Progenitor cell of endocrine pancreas (in vitro differentiated cells): ENCODE measurements at regions not wholly inside any gene's neighbourhood (a gene's known extent, or its start where the extent isn't known, plus 50 kb on each side); places are given as distances from the start of the nearest gene placed in this dataset.

Experiments
- DNase-seq: peaks from one replicate; pipeline ENCODE4 v3.0.0; 2021; ENCODE audit warnings: low spot score; ENCODE audit not compliant: unreplicated experiment
- H3K27ac Mint-ChIP-seq: 2 replicates; pipeline ENCODE4 v1.8.0; 2021; ENCODE audit warnings: mild to moderate bottlenecking, moderate library complexity, mixed read lengths
- H3K27me3 Mint-ChIP-seq: 2 replicates; pipeline ENCODE4 v1.8.0; 2021; ENCODE audit warnings: mixed read lengths
- H3K36me3 Mint-ChIP-seq: 2 replicates; pipeline ENCODE4 v1.8.0; 2022; ENCODE audit warnings: mixed read lengths; ENCODE audit not compliant: insufficient read depth
- H3K4me1 Mint-ChIP-seq: 2 replicates; pipeline ENCODE4 v1.8.0; 2021; ENCODE audit warnings: low read depth, mixed read lengths
- H3K4me3 Mint-ChIP-seq: 2 replicates; pipeline ENCODE4 v1.8.0; 2021; ENCODE audit warnings: low read depth, mild to moderate bottlenecking, moderate library complexity, mixed read lengths
- H3K9me3 Mint-ChIP-seq: 2 replicates; pipeline ENCODE4 v1.8.0; 2021; ENCODE audit warnings: low read depth, mixed read lengths
- CTCF ChIP-seq: fragments of 200-600 bp; sonication (generic); IDR thresholded peaks from one replicate; pipeline ENCODE4 v1.5.0; 2021; ENCODE audit warnings: antibody characterized with exemption, mild to moderate bottlenecking; ENCODE audit not compliant: unreplicated experiment

GRCh38 chr1:68696221-68696620 is 199.3 kb upstream of the DEPDC1 start:
- no peak overlapping the region for H3K4me3 Mint-ChIP-seq

GRCh38 chr1:68703921-68704354 is 207.1 kb upstream of the DEPDC1 start:
- Mint-ChIP-seq H3K36me3 (no peaks in the 10 kb centered on the region), H3K9me3 (peaks cover under 1% of the 10 kb centered on the region), H3K27me3 (no peaks in the 10 kb centered on the region), H3K4me3 (no peak overlapping the region), H3K27ac (no peak overlapping the region), H3K4me1 (no peaks in the 10 kb centered on the region)
- DNase-seq, result no peak
- TF ChIP-seq CTCF, result no peak

More at GRCh38 chr1:68696221-68696620, 199.3 kb upstream of the DEPDC1 start:
- no peaks in the 10 kb centered on the region for H3K36me3 Mint-ChIP-seq
- no peaks in the 10 kb centered on the region for H3K4me1 Mint-ChIP-seq
- H3K27me3 Mint-ChIP-seq, result no peaks in the 10 kb centered on the region
- DNase-seq, result no peak
- no peak for TF ChIP-seq CTCF
- no peaks in the 10 kb centered on the region for H3K9me3 Mint-ChIP-seq
- no peak overlapping the region for H3K27ac Mint-ChIP-seq

GRCh38 chr1:68704800-68705443 is 208.0 kb upstream of the DEPDC1 start:
- Mint-ChIP-seq H3K4me3 (no peak overlapping the region), H3K4me1 (no peaks in the 10 kb centered on the region), H3K36me3 (no peaks in the 10 kb centered on the region), H3K9me3 (peaks cover 8% of the 10 kb centered on the region), H3K27ac (no peak overlapping the region), H3K27me3 (no peaks in the 10 kb centered on the region)
- TF ChIP-seq CTCF, result no peak
- no peak for DNase-seq

GRCh38 chr1:68705466-68705865 is 208.6 kb upstream of the DEPDC1 start:
- H3K4me1 Mint-ChIP-seq, result no peaks in the 10 kb centered on the region
- no peak for DNase-seq
- H3K9me3 Mint-ChIP-seq, result peaks cover 10% of the 10 kb centered on the region
- H3K27ac Mint-ChIP-seq, result no peak overlapping the region
- no peaks in the 10 kb centered on the region for H3K36me3 Mint-ChIP-seq
- no peak for TF ChIP-seq CTCF
- H3K4me3 Mint-ChIP-seq, result no peak overlapping the region
- H3K27me3 Mint-ChIP-seq, result no peaks in the 10 kb centered on the region

GRCh38 chr1:68706639-68707317 is 209.9 kb upstream of the DEPDC1 start:
- no peak overlapping the region for H3K27ac Mint-ChIP-seq
- DNase-seq, result no peak
- peaks cover 16% of the 10 kb centered on the region for H3K9me3 Mint-ChIP-seq
- H3K4me1 Mint-ChIP-seq, result no peaks in the 10 kb centered on the region
- TF ChIP-seq CTCF, result no peak
- no peak overlapping the region for H3K4me3 Mint-ChIP-seq
- H3K27me3 Mint-ChIP-seq, result no peaks in the 10 kb centered on the region
- H3K36me3 Mint-ChIP-seq, result no peaks in the 10 kb centered on the region
